ENCODE measurements at regions not wholly inside any gene's neighbourhood (a gene's known extent, or its start where the extent isn't known, plus 50 kb on each side); places are given as distances from the start of the nearest gene placed in this dataset.

DNA sequence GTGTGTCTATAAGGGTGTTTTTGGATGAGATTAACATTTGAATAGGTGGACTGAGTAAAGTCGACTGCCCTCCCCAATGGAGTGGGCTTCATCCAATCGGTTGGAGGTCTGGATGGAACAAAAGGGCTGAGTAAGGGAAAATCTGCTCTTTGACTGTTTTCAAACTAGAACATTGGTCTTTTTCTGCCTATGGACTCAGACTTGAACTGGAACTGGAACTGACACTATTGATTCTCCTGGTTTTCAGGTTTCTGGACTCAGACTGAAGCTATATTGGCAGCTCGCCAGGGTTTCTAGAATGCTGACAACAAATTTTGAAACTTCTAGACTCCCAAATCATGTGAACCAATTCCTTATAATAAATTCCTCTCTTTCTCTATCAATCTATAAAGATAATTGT is 498.9 kb upstream of the EPHA7 start:
- H3K27me3 ChIP-seq (ENCODE audit: control insufficient read depth, insufficient read depth, low read length), result no peaks in the 10 kb centered on the region
- H3K4me1 ChIP-seq (ENCODE audit: control insufficient read depth, insufficient read depth, low read length), result peaks cover 6% of the 10 kb centered on the region; the same call in 1 of the 2 replicates
- no peaks in the 10 kb centered on the region for H3K36me3 ChIP-seq (ENCODE audit: control insufficient read depth, insufficient read depth, low read length)
- no peaks in the 10 kb centered on the region for H3K9me3 ChIP-seq (ENCODE audit: control insufficient read depth, insufficient read depth, low read length)
- no peak overlapping the region for H3K27ac ChIP-seq (ENCODE audit: low read depth, low read length)
- H3K4me3 ChIP-seq (ENCODE audit: low read depth, low read length), result no peak overlapping the region
- no peak overlapping the region for H3K9ac ChIP-seq (ENCODE audit: low read depth, low read length)

DNA sequence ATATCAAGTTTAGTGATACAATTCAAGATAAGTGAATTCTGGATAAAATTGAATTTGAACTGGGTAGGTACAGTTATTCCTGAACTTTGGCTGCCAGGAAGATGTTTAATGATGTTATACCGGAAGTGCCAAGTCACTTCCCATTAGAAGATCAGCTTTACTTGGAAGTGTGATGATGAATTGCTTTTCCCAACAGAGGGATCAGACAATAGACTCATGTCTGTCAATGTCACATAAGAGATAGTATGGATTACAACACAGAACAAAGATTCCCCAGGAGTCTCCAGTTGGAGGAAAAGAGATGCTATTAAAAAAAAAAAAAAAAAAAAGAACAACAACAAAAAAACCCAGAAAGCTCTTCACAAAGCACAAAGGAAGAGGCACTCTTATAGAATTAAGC is 497.9 kb upstream of the EPHA7 start:
- Histone ChIP-seq H3K9ac (ENCODE audit: low read depth, low read length) (no peak overlapping the region), H3K4me1 (ENCODE audit: control insufficient read depth, insufficient read depth, low read length) (peaks cover 6% of the 10 kb centered on the region; the same call in 1 of the 2 replicates), H3K4me3 (ENCODE audit: low read depth, low read length) (no peak overlapping the region), H3K36me3 (ENCODE audit: control insufficient read depth, insufficient read depth, low read length) (no peaks in the 10 kb centered on the region), H3K27me3 (ENCODE audit: control insufficient read depth, insufficient read depth, low read length) (no peaks in the 10 kb centered on the region), H3K27ac (ENCODE audit: low read depth, low read length) (no peak overlapping the region), H3K9me3 (ENCODE audit: control insufficient read depth, insufficient read depth, low read length) (no peaks in the 10 kb centered on the region)

DNA sequence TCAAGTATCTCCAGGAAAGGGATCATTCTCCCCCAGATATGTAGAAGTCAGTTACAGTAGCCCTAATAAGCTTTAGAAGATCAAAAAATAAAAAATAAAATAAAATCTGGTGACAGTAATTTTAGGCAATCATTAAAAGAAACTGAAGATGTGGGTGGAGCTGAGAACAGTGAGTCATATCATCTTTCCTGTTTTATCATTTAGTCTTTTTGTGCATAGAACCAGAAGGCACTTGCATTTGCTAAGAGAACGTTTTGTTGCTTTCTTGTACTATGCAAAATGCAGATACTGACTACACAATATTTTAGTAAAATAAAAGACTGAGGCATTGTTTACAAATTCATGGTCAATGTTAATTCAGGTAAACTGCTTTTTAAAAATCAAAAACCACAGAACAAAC is 497.4 kb upstream of the EPHA7 start:
- no peak overlapping the region for H3K27ac ChIP-seq (ENCODE audit: low read depth, low read length)
- no peaks in the 10 kb centered on the region for H3K9me3 ChIP-seq (ENCODE audit: control insufficient read depth, insufficient read depth, low read length)
- H3K4me1 ChIP-seq (ENCODE audit: control insufficient read depth, insufficient read depth, low read length), result peaks cover 6% of the 10 kb centered on the region; the same call in 1 of the 2 replicates
- no peak overlapping the region for H3K9ac ChIP-seq (ENCODE audit: low read depth, low read length)
- H3K36me3 ChIP-seq (ENCODE audit: control insufficient read depth, insufficient read depth, low read length), result no peaks in the 10 kb centered on the region
- H3K27me3 ChIP-seq (ENCODE audit: control insufficient read depth, insufficient read depth, low read length), result no peaks in the 10 kb centered on the region
- H3K4me3 ChIP-seq (ENCODE audit: low read depth, low read length), result no peak overlapping the region

DNA sequence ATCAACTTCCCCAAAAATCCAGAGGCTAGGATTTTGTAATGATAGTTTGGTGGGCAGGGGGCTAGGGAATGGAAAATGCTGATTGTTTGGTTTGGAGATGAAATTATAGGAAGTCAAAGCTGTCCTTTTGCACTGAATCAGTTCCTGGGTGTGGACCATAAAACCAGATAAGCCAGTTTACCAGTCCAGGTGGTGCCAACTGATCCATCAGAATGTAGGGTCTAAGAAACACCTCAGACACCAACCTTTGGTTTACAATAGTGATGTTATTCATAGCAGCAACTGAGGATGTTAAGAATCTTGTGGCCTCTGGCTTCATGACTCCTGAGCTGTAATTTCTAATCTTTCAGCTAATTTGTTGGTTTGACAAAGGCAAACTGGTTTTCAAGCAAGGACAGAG is 496.6 kb upstream of the EPHA7 start:
- H3K36me3 ChIP-seq (ENCODE audit: control insufficient read depth, insufficient read depth, low read length), result no peaks in the 10 kb centered on the region
- H3K9me3 ChIP-seq (ENCODE audit: control insufficient read depth, insufficient read depth, low read length), result no peaks in the 10 kb centered on the region
- peaks cover 6% of the 10 kb centered on the region; the same call in 1 of the 2 replicates for H3K4me1 ChIP-seq (ENCODE audit: control insufficient read depth, insufficient read depth, low read length)
- no peaks in the 10 kb centered on the region for H3K27me3 ChIP-seq (ENCODE audit: control insufficient read depth, insufficient read depth, low read length)
- no peak overlapping the region for H3K4me3 ChIP-seq (ENCODE audit: low read depth, low read length)
- no peak overlapping the region for H3K9ac ChIP-seq (ENCODE audit: low read depth, low read length)
- H3K27ac ChIP-seq (ENCODE audit: low read depth, low read length), result no peak overlapping the region

DNA sequence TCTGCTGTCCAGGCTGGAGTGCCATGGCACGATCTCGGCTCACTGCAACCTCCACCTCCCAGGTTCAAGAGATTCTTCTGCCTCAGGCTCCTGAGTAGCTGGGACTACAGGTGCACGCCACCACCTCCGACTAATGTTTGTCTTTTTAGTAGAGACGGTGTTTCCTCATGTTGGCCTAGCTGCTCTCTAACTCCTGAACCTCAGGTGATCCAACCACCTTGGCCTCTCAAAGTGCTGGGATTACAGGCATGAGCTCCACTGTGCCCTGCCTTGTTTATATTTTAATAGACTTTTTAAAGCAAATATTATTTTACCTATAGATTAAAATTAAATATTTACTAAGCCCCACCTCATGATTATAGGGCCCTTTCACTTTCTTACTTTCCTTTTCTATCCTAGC is 483.2 kb upstream of the EPHA7 start:
- Histone ChIP-seq H3K36me3 (ENCODE audit: control insufficient read depth, insufficient read depth, low read length) (no peaks in the 10 kb centered on the region), H3K4me3 (ENCODE audit: low read depth, low read length) (no peak overlapping the region), H3K9ac (ENCODE audit: low read depth, low read length) (no peak overlapping the region), H3K27ac (ENCODE audit: low read depth, low read length) (no peak overlapping the region), H3K27me3 (ENCODE audit: control insufficient read depth, insufficient read depth, low read length) (no peaks in the 10 kb centered on the region), H3K9me3 (ENCODE audit: control insufficient read depth, insufficient read depth, low read length) (peaks cover 8% of the 10 kb centered on the region), H3K4me1 (ENCODE audit: control insufficient read depth, insufficient read depth, low read length) (no peaks in the 10 kb centered on the region)

DNA sequence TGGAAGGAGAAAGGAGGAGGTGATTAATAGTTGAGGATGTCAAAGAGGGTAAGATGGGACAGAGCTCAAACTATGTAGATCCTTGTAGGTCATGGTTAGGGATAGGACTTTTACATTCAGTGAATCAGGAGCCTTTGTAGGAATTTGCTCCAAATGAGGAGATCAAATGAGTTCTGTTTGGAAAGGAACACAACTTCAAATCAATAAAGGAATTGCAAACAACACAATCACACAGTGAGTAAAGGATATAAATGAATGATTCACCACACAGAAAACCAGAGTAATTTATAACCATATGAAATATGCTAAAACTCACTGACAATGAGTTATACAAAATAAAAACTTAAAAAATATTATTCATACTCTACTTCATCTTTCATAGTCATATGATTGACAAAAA is 480.8 kb upstream of the EPHA7 start:
- Histone ChIP-seq H3K9ac (ENCODE audit: low read depth, low read length) (no peak overlapping the region), H3K27me3 (ENCODE audit: control insufficient read depth, insufficient read depth, low read length) (no peaks in the 10 kb centered on the region), H3K9me3 (ENCODE audit: control insufficient read depth, insufficient read depth, low read length) (peaks cover 8% of the 10 kb centered on the region), H3K4me1 (ENCODE audit: control insufficient read depth, insufficient read depth, low read length) (no peaks in the 10 kb centered on the region), H3K27ac (ENCODE audit: low read depth, low read length) (no peak overlapping the region), H3K36me3 (ENCODE audit: control insufficient read depth, insufficient read depth, low read length) (no peaks in the 10 kb centered on the region), H3K4me3 (ENCODE audit: low read depth, low read length) (no peak overlapping the region)

DNA sequence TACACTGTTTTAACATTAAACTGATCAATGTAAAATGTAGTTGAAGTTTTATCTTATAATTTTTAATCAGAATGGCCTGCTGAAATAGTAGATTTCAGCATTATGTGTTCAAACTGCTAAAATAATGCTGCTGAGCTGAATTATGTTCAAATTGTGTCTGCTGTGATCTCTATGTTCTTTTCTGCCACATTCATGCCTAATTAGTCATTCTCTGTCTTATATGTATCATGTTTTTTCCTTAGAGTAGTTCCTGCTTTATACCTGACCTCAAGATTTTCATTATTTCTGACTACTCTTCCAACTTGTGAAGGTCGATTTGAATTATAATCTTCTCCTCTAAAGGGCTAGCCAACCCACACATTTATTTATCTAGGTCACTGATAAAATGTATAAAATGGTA is 476.7 kb upstream of the EPHA7 start:
- H3K27ac ChIP-seq (ENCODE audit: low read depth, low read length), result no peak overlapping the region
- H3K36me3 ChIP-seq (ENCODE audit: control insufficient read depth, insufficient read depth, low read length), result no peaks in the 10 kb centered on the region
- H3K27me3 ChIP-seq (ENCODE audit: control insufficient read depth, insufficient read depth, low read length), result no peaks in the 10 kb centered on the region
- no peak overlapping the region for H3K4me3 ChIP-seq (ENCODE audit: low read depth, low read length)
- H3K4me1 ChIP-seq (ENCODE audit: control insufficient read depth, insufficient read depth, low read length), result no peaks in the 10 kb centered on the region
- H3K9ac ChIP-seq (ENCODE audit: low read depth, low read length), result no peak overlapping the region
- no peaks in the 10 kb centered on the region for H3K9me3 ChIP-seq (ENCODE audit: control insufficient read depth, insufficient read depth, low read length)

DNA sequence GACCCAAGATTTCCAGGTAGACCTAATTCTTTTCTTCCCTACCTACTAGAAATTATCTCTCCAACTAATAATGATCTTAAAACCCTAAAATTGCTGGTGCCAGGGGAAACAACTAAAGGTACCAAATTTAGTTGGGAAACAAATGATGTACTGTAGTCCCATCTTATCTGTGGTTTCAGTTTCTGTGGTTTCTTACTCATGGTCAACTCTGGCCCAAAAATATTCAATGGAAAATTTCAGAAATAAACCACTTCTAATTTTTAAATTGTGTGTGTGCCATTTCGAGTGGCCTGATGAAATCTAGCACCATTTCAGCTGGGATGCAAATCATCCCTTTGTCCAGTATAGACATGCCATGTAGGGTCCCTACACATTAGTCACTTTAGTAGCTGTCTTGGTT is 475.2 kb upstream of the EPHA7 start:
- Histone ChIP-seq H3K4me3 (ENCODE audit: low read depth, low read length) (no peak overlapping the region), H3K27ac (ENCODE audit: low read depth, low read length) (no peak overlapping the region), H3K4me1 (ENCODE audit: control insufficient read depth, insufficient read depth, low read length) (peaks cover 4% of the 10 kb centered on the region), H3K36me3 (ENCODE audit: control insufficient read depth, insufficient read depth, low read length) (no peaks in the 10 kb centered on the region), H3K27me3 (ENCODE audit: control insufficient read depth, insufficient read depth, low read length) (no peaks in the 10 kb centered on the region), H3K9ac (ENCODE audit: low read depth, low read length) (no peak overlapping the region), H3K9me3 (ENCODE audit: control insufficient read depth, insufficient read depth, low read length) (no peaks in the 10 kb centered on the region)

DNA sequence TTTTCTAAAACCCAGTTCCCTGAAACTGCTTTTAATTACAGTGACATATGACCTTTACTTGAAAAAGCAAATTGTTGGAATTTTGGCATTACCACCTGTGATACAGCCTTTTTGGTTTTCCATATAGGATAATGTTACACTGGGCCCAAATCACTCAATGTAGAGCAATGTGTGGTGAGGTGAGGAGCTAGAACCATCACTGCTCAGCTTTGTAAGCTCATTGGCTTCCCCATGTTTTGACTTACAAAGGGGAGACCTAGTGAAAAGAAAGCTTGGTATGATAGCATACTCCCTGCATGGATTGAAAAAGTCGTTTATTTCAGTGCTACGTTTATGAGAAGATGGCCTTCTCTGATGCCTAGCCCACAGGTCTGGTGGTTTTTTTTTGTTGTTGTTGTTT is 470.4 kb upstream of the EPHA7 start:
- no peaks in the 10 kb centered on the region for H3K27me3 ChIP-seq (ENCODE audit: control insufficient read depth, insufficient read depth, low read length)
- H3K9me3 ChIP-seq (ENCODE audit: control insufficient read depth, insufficient read depth, low read length), result no peaks in the 10 kb centered on the region
- H3K4me3 ChIP-seq (ENCODE audit: low read depth, low read length), result no peak overlapping the region
- H3K4me1 ChIP-seq (ENCODE audit: control insufficient read depth, insufficient read depth, low read length), result peaks cover 10% of the 10 kb centered on the region
- no peak overlapping the region for H3K27ac ChIP-seq (ENCODE audit: low read depth, low read length)
- no peaks in the 10 kb centered on the region for H3K36me3 ChIP-seq (ENCODE audit: control insufficient read depth, insufficient read depth, low read length)
- no peak overlapping the region for H3K9ac ChIP-seq (ENCODE audit: low read depth, low read length)

DNA sequence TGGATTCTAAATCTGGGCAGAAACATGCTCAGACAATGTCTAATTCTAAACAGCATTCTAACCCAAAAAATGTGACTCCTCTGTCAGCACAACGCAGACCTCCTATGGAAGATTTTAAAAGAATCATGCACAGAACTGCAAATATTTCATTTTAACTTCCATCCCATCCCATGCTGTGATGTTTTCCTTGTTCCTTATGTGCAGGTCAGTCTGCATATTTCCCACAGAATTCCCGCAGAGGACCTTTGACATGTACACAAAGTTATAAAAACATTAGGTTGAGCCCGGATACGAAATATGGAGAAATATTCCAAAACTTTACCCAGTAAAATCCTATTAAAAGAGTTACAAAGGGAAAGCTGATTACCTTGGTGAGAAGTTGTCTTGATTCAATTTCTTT is 467.1 kb upstream of the EPHA7 start:
- H3K4me3 ChIP-seq (ENCODE audit: low read depth, low read length), result no peak overlapping the region
- H3K9ac ChIP-seq (ENCODE audit: low read depth, low read length), result no peak overlapping the region
- H3K27ac ChIP-seq (ENCODE audit: low read depth, low read length), result no peak overlapping the region
- H3K36me3 ChIP-seq (ENCODE audit: control insufficient read depth, insufficient read depth, low read length), result no peaks in the 10 kb centered on the region
- no peaks in the 10 kb centered on the region for H3K27me3 ChIP-seq (ENCODE audit: control insufficient read depth, insufficient read depth, low read length)
- no peaks in the 10 kb centered on the region for H3K9me3 ChIP-seq (ENCODE audit: control insufficient read depth, insufficient read depth, low read length)
- peaks cover 10% of the 10 kb centered on the region for H3K4me1 ChIP-seq (ENCODE audit: control insufficient read depth, insufficient read depth, low read length)

DNA sequence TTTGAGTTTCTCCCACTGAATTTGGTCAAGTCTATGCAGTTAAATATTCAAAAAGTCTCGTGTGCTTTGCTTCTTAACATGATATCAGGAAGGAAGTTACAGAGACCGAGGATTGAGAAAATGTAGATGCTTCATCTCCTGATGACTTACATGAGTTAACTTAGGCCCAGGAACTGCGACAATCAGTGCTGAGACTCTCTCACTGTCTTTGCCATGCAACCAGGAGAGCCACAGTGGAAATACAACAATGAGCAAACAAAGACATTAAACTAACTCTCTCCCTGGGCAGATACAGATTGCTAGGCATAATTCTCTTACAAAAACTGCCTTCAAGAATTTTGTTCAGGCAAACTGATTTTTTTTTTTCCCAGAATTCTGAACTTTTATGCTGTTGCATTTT is 440.6 kb upstream of the EPHA7 start:
- no peaks in the 10 kb centered on the region for H3K36me3 ChIP-seq (ENCODE audit: control insufficient read depth, insufficient read depth, low read length)
- no peaks in the 10 kb centered on the region for H3K9me3 ChIP-seq (ENCODE audit: control insufficient read depth, insufficient read depth, low read length)
- H3K4me3 ChIP-seq (ENCODE audit: low read depth, low read length), result peak overlapping the region; percentile 33; the same call in 1 of the 2 replicates
- H3K9ac ChIP-seq (ENCODE audit: low read depth, low read length), result peak overlapping the region; percentile 71
- peaks cover 67% of the 10 kb centered on the region for H3K4me1 ChIP-seq (ENCODE audit: control insufficient read depth, insufficient read depth, low read length)
- no peaks in the 10 kb centered on the region for H3K27me3 ChIP-seq (ENCODE audit: control insufficient read depth, insufficient read depth, low read length)
- H3K27ac ChIP-seq (ENCODE audit: low read depth, low read length), result peak overlapping the region; percentile 72

DNA sequence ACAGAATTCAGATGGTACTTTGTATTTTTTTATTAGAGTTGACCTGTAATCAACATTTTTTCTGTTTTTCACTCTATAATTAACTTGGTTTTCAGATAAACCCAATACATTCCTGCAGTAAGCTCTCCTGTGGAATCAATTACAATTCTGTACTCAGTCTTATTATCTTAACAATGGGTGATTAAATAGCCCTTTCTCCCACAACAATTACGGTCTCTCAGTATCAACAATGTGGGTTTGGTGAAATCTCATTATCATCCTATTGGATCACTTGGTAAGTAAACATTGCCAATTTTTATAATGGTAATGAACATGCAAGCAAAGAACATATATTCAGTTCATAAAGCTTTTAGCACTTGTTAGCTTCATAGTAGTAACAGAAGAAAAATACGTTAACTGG is 438.9 kb upstream of the EPHA7 start:
- no peaks in the 10 kb centered on the region for H3K27me3 ChIP-seq (ENCODE audit: control insufficient read depth, insufficient read depth, low read length)
- peak overlapping the region; percentile 70 for H3K27ac ChIP-seq (ENCODE audit: low read depth, low read length)
- H3K4me3 ChIP-seq (ENCODE audit: low read depth, low read length), result peak overlapping the region; percentile 42
- no peak overlapping the region for H3K9ac ChIP-seq (ENCODE audit: low read depth, low read length)
- no peaks in the 10 kb centered on the region for H3K36me3 ChIP-seq (ENCODE audit: control insufficient read depth, insufficient read depth, low read length)
- H3K4me1 ChIP-seq (ENCODE audit: control insufficient read depth, insufficient read depth, low read length), result peaks cover 67% of the 10 kb centered on the region
- H3K9me3 ChIP-seq (ENCODE audit: control insufficient read depth, insufficient read depth, low read length), result no peaks in the 10 kb centered on the region

Data from HUES48 (cell line).